HEK293T (cell line): ENCODE measurements at regions not wholly inside any gene's neighbourhood (a gene's known extent, or its start where the extent isn't known, plus 50 kb on each side); places are given as distances from the start of the nearest gene placed in this dataset.

ENCODE experiments used
- CTCF ChIA-PET: fragments of 350-600 bp; formaldehyde crosslinking; extraction: SDS; loops from one replicate; lab custom pipeline; 2021; ENCODE audit warnings: antibody characterized with exemption, inconsistent platforms; lab: Yijun Ruan, JAX
- POLR2A ChIA-PET: fragments of 350-600 bp; formaldehyde crosslinking; extraction: SDS; loops from one replicate; lab custom pipeline; 2020; ENCODE audit warnings: antibody characterized with exemption, inconsistent platforms; lab: Yijun Ruan, JAX
- DNase-seq: peaks from one replicate; pipeline ENCODE4 v3.0.0; 2012; ENCODE audit warnings: mixed read lengths; ENCODE audit errors: extremely low spot score
- ARNT ChIP-seq: fragments of 450-650 bp; IDR thresholded peaks from 2 replicates; pipeline ENCODE4 v1.6.1; 2017; ENCODE audit warnings: mild to moderate bottlenecking
- BHLHE40 ChIP-seq: fragments of 450-650 bp; IDR thresholded peaks from 2 replicates; pipeline ENCODE4 v1.6.1; 2016; ENCODE audit warnings: mild to moderate bottlenecking, moderate library complexity, borderline replicate concordance
- CTBP1 ChIP-seq: fragments of 450-650 bp; IDR thresholded peaks from 2 replicates; pipeline ENCODE4 v1.6.1; 2016; ENCODE audit warnings: borderline replicate concordance
- ELF4 ChIP-seq: fragments of 450-650 bp; IDR thresholded peaks from 2 replicates; pipeline ENCODE4 v1.6.1; 2017; ENCODE audit warnings: antibody characterized with exemption
- FOXA1 ChIP-seq: fragments of 450-650 bp; IDR thresholded peaks from 2 replicates; pipeline ENCODE4 v1.6.1; 2016; ENCODE audit warnings: mild to moderate bottlenecking
- FOXK2 ChIP-seq: fragments of 450-650 bp; IDR thresholded peaks from 2 replicates; pipeline ENCODE4 v1.6.1; 2016; ENCODE audit warnings: mild to moderate bottlenecking
- FOXM1 ChIP-seq: fragments of 450-650 bp; IDR thresholded peaks from 2 replicates; pipeline ENCODE4 v1.6.1; 2017; ENCODE audit warnings: mild to moderate bottlenecking, borderline replicate concordance
- HDGF ChIP-seq: fragments of 450-650 bp; IDR thresholded peaks from 2 replicates; pipeline ENCODE4 v1.6.1; 2017; ENCODE audit warnings: antibody characterized with exemption, borderline replicate concordance
- L3MBTL2 ChIP-seq: fragments of 450-650 bp; conservative IDR thresholded peaks from 2 replicates; pipeline ENCODE4 v1.6.1; 2016; ENCODE audit warnings: mild to moderate bottlenecking
- LEF1 ChIP-seq: fragments of 450-650 bp; IDR thresholded peaks from 2 replicates; pipeline ENCODE4 v1.6.1; 2017; ENCODE audit warnings: mild to moderate bottlenecking, borderline replicate concordance
- NFRKB ChIP-seq: fragments of 450-650 bp; IDR thresholded peaks from 2 replicates; pipeline ENCODE4 v1.6.1; 2016; ENCODE audit warnings: mild to moderate bottlenecking, moderate library complexity
- SP1 ChIP-seq: fragments of 450-650 bp; IDR thresholded peaks from 2 replicates; pipeline ENCODE4 v1.6.1; 2017
- SUZ12 ChIP-seq: fragments of 450-650 bp; IDR thresholded peaks from 2 replicates; pipeline ENCODE4 v1.6.1; 2016; ENCODE audit warnings: mild to moderate bottlenecking
- TARDBP ChIP-seq: fragments of 450-650 bp; IDR thresholded peaks from 2 replicates; pipeline ENCODE4 v1.6.1; 2016
- ZNF384 ChIP-seq: fragments of 450-650 bp; IDR thresholded peaks from 2 replicates; pipeline ENCODE4 v1.6.1; 2016
- TF ChIP-seq, protein P1 (sequence below): fragments of 450-650 bp; IDR thresholded peaks from 2 replicates; pipeline ENCODE4 v1.6.1; 2016

DNA sequence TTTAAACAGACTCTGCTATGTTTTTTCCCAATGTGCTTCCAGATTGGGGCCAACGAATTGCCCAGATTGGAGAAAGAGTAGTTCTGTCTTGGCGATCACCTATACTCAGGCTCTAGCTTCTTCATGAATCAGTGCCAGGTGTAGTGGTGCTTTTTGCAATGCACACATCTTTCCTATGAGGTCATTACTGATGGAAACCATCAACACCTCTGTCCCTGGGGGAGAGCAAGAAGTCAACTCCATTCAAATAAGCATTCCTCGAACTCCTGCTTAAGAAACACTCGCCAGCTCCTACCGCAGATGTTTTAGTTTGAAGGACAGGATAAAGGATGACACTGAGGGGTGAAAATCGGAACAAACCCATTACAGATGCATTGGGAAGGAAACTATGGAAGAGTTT is 156.5 kb upstream of the DKK2 start:
- TF ChIP-seq NFRKB (no peak), TARDBP (no peak), CTBP1 (no peak), FOXK2 (no peak), ELF4 (no peak), LEF1 (no peak), SP1 (no peak), HDGF (no peak), ARNT (no peak), L3MBTL2 (no peak), FOXA1 (no peak), FOXM1 (no peak), ZNF384 (no peak), SUZ12 (no peak), BHLHE40 (no peak)
- TF ChIP-seq, protein P1, sequence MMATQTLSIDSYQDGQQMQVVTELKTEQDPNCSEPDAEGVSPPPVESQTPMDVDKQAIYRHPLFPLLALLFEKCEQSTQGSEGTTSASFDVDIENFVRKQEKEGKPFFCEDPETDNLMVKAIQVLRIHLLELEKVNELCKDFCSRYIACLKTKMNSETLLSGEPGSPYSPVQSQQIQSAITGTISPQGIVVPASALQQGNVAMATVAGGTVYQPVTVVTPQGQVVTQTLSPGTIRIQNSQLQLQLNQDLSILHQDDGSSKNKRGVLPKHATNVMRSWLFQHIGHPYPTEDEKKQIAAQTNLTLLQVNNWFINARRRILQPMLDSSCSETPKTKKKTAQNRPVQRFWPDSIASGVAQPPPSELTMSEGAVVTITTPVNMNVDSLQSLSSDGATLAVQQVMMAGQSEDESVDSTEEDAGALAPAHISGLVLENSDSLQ, result no peak
- no peak for DNase-seq
- ChIA-PET CTCF (no interaction called here), POLR2A (no interaction called here)

DNA sequence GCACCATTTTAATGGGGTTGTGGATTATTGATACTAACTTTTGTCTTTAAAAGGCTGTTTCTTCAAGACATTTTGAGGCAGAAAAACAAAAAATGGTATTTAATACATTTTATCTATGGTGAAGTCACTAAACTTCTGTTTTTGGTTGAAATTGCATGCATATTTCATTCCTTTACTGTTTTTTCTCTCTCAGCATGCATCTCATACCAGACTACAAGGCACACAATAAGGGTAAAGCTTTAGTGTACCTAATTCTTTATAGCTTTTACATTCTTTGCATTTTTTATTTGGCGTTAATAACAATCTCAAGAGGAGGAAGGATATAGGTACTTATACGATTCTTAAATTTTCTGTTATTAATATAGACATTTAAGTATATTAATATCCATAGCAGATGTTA is 151.0 kb upstream of the DKK2 start:
- CTCF ChIA-PET, result no interaction called here
- POLR2A ChIA-PET, result no interaction called here

DNA sequence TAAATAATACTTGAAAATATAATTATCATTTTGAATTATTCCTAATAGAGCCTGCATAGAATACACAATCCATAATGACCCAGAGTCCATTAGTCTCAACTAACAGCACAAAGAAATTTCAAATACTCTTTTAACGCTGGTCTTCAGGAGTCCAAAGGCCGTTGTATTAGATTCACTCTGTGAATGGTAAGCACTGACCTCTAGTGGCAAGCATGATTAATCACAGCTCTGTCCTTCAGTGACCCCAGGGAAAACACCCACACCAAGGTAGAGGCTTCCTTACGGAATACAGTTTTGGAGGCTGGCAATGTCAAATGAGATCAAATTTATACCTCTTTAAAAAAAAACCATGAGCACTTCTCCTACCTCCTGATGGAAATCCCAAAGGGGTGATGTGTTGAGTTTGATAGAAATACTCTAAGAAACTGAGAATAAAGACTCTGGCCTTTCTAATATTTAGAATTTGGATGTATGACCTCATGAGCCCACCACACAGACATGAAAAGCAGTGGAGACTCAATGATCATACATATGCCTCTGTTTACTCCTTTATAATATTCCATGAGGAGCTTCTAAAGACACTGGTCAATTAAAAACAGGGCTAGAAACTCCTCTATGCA is 147.2 kb upstream of the DKK2 start:
- ChIA-PET CTCF (interaction anchor here (1.0 to 2.6 kb wide), 3 partner anchors 16 to 151 kb away, joined by 3 to 16 read pairs (median 3); partner anchors contain the start of gene DKK2), POLR2A (no interaction called here)
- DNase-seq, result peak; percentile 66
- no peak for TF ChIP-seq CTBP1
- TF ChIP-seq FOXK2, result no peak
- TF ChIP-seq BHLHE40, result no peak
- TF ChIP-seq HDGF, result no peak
- no peak for TF ChIP-seq LEF1
- no peak for TF ChIP-seq ELF4
- no peak for TF ChIP-seq NFRKB
- no peak for TF ChIP-seq SUZ12
- no peak for TF ChIP-seq SP1
- TF ChIP-seq FOXM1, result no peak
- TF ChIP-seq L3MBTL2, result no peak
- no peak for TF ChIP-seq ARNT
- TF ChIP-seq TARDBP, result no peak
- no peak for TF ChIP-seq ZNF384
- TF ChIP-seq, protein P1, result no peak
- TF ChIP-seq FOXA1, result no peak

More for the DNA sequence above, 151.0 kb upstream of the DKK2 start:
- no peak for DNase-seq
- TF ChIP-seq HDGF, result no peak
- no peak for TF ChIP-seq FOXA1
- TF ChIP-seq BHLHE40, result no peak
- TF ChIP-seq TARDBP, result no peak
- TF ChIP-seq ARNT, result no peak
- no peak for TF ChIP-seq FOXK2
- no peak for TF ChIP-seq FOXM1
- TF ChIP-seq ZNF384, result no peak
- TF ChIP-seq, protein P1, result no peak
- TF ChIP-seq NFRKB, result no peak
- no peak for TF ChIP-seq L3MBTL2
- TF ChIP-seq SUZ12, result no peak
- no peak for TF ChIP-seq SP1
- no peak for TF ChIP-seq ELF4
- no peak for TF ChIP-seq LEF1
- no peak for TF ChIP-seq CTBP1

DNA sequence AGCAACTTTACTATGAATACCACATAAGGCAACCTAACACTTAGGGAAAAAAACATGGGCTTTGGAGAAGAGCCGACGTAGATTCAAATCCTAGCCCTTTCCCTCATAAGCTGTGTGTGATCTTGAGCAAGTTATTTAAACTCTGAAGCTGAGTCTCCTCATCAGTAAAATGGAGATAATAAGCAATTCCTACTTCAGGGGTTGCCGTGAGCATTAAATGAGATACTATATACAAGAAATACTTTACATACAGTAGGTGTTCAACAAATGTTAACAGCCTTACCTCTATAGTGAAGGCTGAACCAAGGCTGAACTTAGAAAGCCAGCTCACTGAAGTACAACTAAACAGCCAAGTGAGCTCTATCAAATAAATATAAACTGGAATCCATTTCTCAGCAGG is 146.2 kb upstream of the DKK2 start:
- ChIA-PET POLR2A (no interaction called here), CTCF (interaction anchor here (1.3 to 2.6 kb wide), 2 partner anchors 17 to 147 kb away, joined by 3 to 16 read pairs; partner anchors contain the start of gene DKK2)
- DNase-seq, result no peak
- no peak for TF ChIP-seq TARDBP
- TF ChIP-seq ARNT, result no peak
- no peak for TF ChIP-seq NFRKB
- no peak for TF ChIP-seq BHLHE40
- no peak for TF ChIP-seq FOXK2
- TF ChIP-seq HDGF, result no peak
- no peak for TF ChIP-seq ZNF384
- TF ChIP-seq, protein P1, result no peak
- no peak for TF ChIP-seq FOXA1
- TF ChIP-seq SUZ12, result no peak
- TF ChIP-seq L3MBTL2, result no peak
- no peak for TF ChIP-seq SP1
- no peak for TF ChIP-seq LEF1
- no peak for TF ChIP-seq CTBP1
- TF ChIP-seq ELF4, result no peak
- no peak for TF ChIP-seq FOXM1

DNA sequence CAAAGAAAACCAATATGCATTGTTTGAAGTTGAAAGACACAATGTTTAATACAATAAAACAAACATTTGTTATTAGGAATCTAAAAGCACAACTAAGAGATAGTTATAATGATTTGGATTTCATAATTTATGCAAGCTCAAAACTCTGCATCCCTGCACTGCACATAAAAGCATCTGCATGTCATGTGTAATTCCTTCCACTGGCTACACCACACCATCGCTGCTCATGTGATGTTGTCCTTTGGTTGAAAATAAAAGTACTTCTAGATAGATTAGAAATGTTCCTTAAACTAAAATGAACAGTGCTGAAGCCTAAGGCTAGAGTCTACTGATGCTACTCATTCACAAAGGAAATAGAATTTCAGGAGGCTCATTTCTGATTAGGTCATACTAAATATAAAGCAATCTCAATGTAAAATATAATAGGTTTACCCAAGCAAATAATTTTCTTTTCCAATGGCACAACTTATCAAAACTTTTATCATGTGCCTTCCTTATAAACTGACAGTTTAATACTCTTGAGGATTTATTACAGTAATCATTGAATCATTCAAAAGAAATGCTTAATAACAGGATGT is 130.8 kb upstream of the DKK2 start:
- CTCF ChIA-PET, result no interaction called here
- no peak for DNase-seq
- POLR2A ChIA-PET, result no interaction called here
- TF ChIP-seq NFRKB, result no peak
- TF ChIP-seq SUZ12, result no peak
- no peak for TF ChIP-seq ZNF384
- no peak for TF ChIP-seq FOXK2
- no peak for TF ChIP-seq TARDBP
- no peak for TF ChIP-seq LEF1
- TF ChIP-seq BHLHE40, result no peak
